HepG2 (cell line): ENCODE measurements at regions not wholly inside any gene's neighbourhood (a gene's known extent, or its start where the extent isn't known, plus 50 kb on each side); places are given as distances from the start of the nearest gene placed in this dataset.

Experiments
- ATAC-seq: fragments of 200-7000 bp; cut with Tn5 transposase; 3 replicates; pipeline ENCODE4 v1.9.1; 2020; ENCODE audit warnings: mild to moderate bottlenecking, moderate library complexity
- BruUV-seq: library from RNA; stranded (reverse); fragments of 400-500 nt; replicated peaks from 2 replicates; lab custom pipeline; 2021; lab: Mats Ljungman, UMichigan
- CTCF ChIA-PET: fragments of 300-600 bp; formaldehyde crosslinking; extraction: SDS; loops from one replicate; lab custom pipeline; 2021; ENCODE audit warnings: low total read pairs, inconsistent platforms, low intra/inter-chr PET ratio; lab: Yijun Ruan, JAX
- POLR2A ChIA-PET: fragments of 350-600 bp; sonication (Branson Sonifier 250); formaldehyde crosslinking; loops from one replicate; lab custom pipeline; 2020; ENCODE audit warnings: antibody characterized with exemption, inconsistent platforms; lab: Yijun Ruan, JAX
- DNase-seq: peaks from one replicate; pipeline ENCODE4 v3.0.0-alpha.2; 2015; ENCODE audit warnings: low spot score
- FAIRE-seq: peaks from 3 replicates; lab custom pipeline; 2011; peaks lifted over from hg19 to GRCh38; lab: Jason Lieb, UNC
- H2AFZ ChIP-seq: one replicate; pipeline ENCODE4 v1.6.1; 2011; ENCODE audit warnings: low read length, inconsistent platforms
- H3K27ac ChIP-seq: fragments of 300-600 bp; 3 replicates; pipeline ENCODE4 v1.8.0; 2011; ENCODE audit warnings: mixed run types, mild to moderate bottlenecking, mixed read lengths, low read length, inconsistent platforms; ENCODE audit not compliant: insufficient read depth; ENCODE audit errors: extremely low read length
- H3K27me3 ChIP-seq, 2 experiments: fragments of 200-600 bp in 1 of 2; 2 replicates in 1 of 2; 3 replicates in 1 of 2; pipeline versions ENCODE4 v1.6.0 to v1.8.0; 2011; ENCODE audit warnings: low read length in 2 of 2, mild to moderate bottlenecking in 2 of 2, moderate library complexity in 2 of 2, inconsistent platforms in 1 of 2; ENCODE audit not compliant: insufficient read depth in 2 of 2, control insufficient read depth in 1 of 2
- H3K36me3 ChIP-seq, 2 experiments: fragments of 200-600 bp in 1 of 2; replicated peaks in 1 of 2; 2 replicates in 1 of 2; 3 replicates in 1 of 2; pipeline versions ENCODE4 v1.5.1 to v1.8.0; 2011; ENCODE audit warnings: low read length in 2 of 2, inconsistent platforms in 1 of 2; ENCODE audit not compliant: insufficient read depth in 2 of 2, control insufficient read depth in 1 of 2
- H3K4me1 ChIP-seq: 2 replicates; pipeline ENCODE4 v1.5.1; 2012; ENCODE audit warnings: low read length, inconsistent platforms; ENCODE audit not compliant: insufficient read depth
- H3K4me2 ChIP-seq: 2 replicates; pipeline ENCODE4 v1.6.0; 2011; ENCODE audit warnings: low read depth, low read length, inconsistent platforms
- H3K4me3 ChIP-seq, 3 experiments: fragments of 200-600 bp in 1 of 3; sonication (generic), shearing (Covaris generic) in 1 of 3; replicated peaks in 1 of 3; 2 replicates each; pipeline ENCODE4 v1.5.1; 2011 to 2016; ENCODE audit warnings: low read length in 3 of 3, inconsistent platforms in 2 of 3, low read depth in 2 of 3, mild to moderate bottlenecking in 2 of 3, control low read depth in 1 of 3, mixed read lengths in 1 of 3; ENCODE audit not compliant: insufficient read depth in 1 of 3
- H3K79me2 ChIP-seq: one replicate; pipeline ENCODE4 v1.6.1; 2011; ENCODE audit warnings: low read length, inconsistent platforms; ENCODE audit not compliant: insufficient read depth
- H3K9ac ChIP-seq: 2 replicates; pipeline ENCODE4 v1.6.0; 2011; ENCODE audit warnings: mild to moderate bottlenecking, low read depth, low read length, inconsistent platforms; ENCODE audit not compliant: insufficient read depth
- H3K9me3 ChIP-seq: 2 replicates; pipeline ENCODE4 v1.5.1; 2012; ENCODE audit warnings: mild to moderate bottlenecking, low read length
- H4K20me1 ChIP-seq: 2 replicates; pipeline ENCODE4 v1.6.0; 2011; ENCODE audit warnings: inconsistent platforms, mild to moderate bottlenecking, low read length, moderate library complexity; ENCODE audit not compliant: insufficient read depth
- FOXM1 ChIP-seq: sonication (generic); formaldehyde crosslinking; IDR thresholded peaks from 2 replicates; pipeline ENCODE4 v1.5.0; 2020; ENCODE audit warnings: missing genetic modification reagents
- HMG20A ChIP-seq: IDR thresholded peaks from 2 replicates; pipeline ENCODE4 v1.6.1; 2016; ENCODE audit warnings: borderline replicate concordance
- POLR2A ChIP-seq, 2 experiments: IDR thresholded peaks; 2 replicates each; pipeline ENCODE4 v1.6.1; 2011; ENCODE audit warnings: low read depth in 2 of 2, low read length in 2 of 2, mild to moderate bottlenecking in 1 of 2, moderate library complexity in 1 of 2; ENCODE audit not compliant: insufficient read depth in 1 of 2
- SKI ChIP-seq: fragments of 450-650 bp; IDR thresholded peaks from one replicate; pipeline ENCODE4 v1.6.1; 2018; ENCODE audit warnings: mild to moderate bottlenecking; ENCODE audit not compliant: partially characterized antibody
- ZNF12 ChIP-seq: sonication (generic); formaldehyde crosslinking; IDR thresholded peaks from 2 replicates; pipeline ENCODE4 v1.5.0; 2020; ENCODE audit warnings: missing genetic modification reagents
- ZNF3 ChIP-seq: IDR thresholded peaks from 2 replicates; pipeline ENCODE4 v1.7.0; 2017; ENCODE audit warnings: inconsistent platforms
- ZNF543 ChIP-seq: sonication (generic); formaldehyde crosslinking; IDR thresholded peaks from 2 replicates; pipeline ENCODE4 v1.4.0; 2020; ENCODE audit warnings: mild to moderate bottlenecking, missing genetic modification reagents
- ZNF773 ChIP-seq: sonication (generic); formaldehyde crosslinking; IDR thresholded peaks from 2 replicates; pipeline ENCODE4 v1.4.0; 2020; ENCODE audit warnings: missing genetic modification reagents, borderline replicate concordance
- ZNF780A ChIP-seq: sonication (generic); formaldehyde crosslinking; IDR thresholded peaks from 2 replicates; pipeline ENCODE4 v1.8.0; 2022; ENCODE audit warnings: mild to moderate bottlenecking, missing genetic modification reagents, moderate library complexity
- ZNF790 ChIP-seq: sonication (generic); formaldehyde crosslinking; IDR thresholded peaks from 2 replicates; pipeline ENCODE4 v1.8.0; 2022; ENCODE audit warnings: missing genetic modification reagents, mild to moderate bottlenecking, borderline replicate concordance
- WGBS: methylation state at CpG from one replicate; pipeline ENCODE4 v1.1.6; 2017; ENCODE audit warnings: low lambda C conversion rate; 5-methylcytosine and 5-hydroxymethylcytosine counted together
- in situ Hi-C: cut with HindIII; loops from 2 replicates; pipeline ENCODE4 v1.10.0; 2017; ENCODE audit warnings: low pct_unique_long_range_greater_than_20kb; ENCODE audit not compliant: extremely low pct_ligation_motif_present
- intact Hi-C: fragments of 100-400 bp; cut with micrococcal nuclease; formaldehyde crosslinking; loops from one replicate; pipeline ENCODE4 v1.10.0; 2022; ENCODE audit not compliant: unreplicated experiment
- TF ChIP-seq, protein P1 (sequence below): sonication (generic); formaldehyde crosslinking; IDR thresholded peaks from 2 replicates; pipeline ENCODE4 v1.8.1; 2023; ENCODE audit warnings: mild to moderate bottlenecking, missing genetic modification reagents, borderline replicate concordance
- TF ChIP-seq, protein P2 (sequence below): sonication (generic); formaldehyde crosslinking; IDR thresholded peaks from 2 replicates; pipeline ENCODE4 v1.5.1; 2020; ENCODE audit warnings: mild to moderate bottlenecking, missing genetic modification reagents
- TF ChIP-seq, protein P3 (sequence below): sonication (generic); formaldehyde crosslinking; IDR thresholded peaks from 2 replicates; pipeline ENCODE4 v1.5.0; 2020; ENCODE audit warnings: mild to moderate bottlenecking, missing genetic modification reagents, borderline replicate concordance
- TF ChIP-seq, protein P4 (sequence below): sonication (generic); formaldehyde crosslinking; IDR thresholded peaks from 2 replicates; pipeline ENCODE4 v1.4.0; 2020; ENCODE audit warnings: missing genetic modification reagents, borderline replicate concordance
- TF ChIP-seq, protein P5 (sequence below): sonication (generic); formaldehyde crosslinking; IDR thresholded peaks from 2 replicates; pipeline ENCODE4 v1.4.0; 2020; ENCODE audit warnings: missing genetic modification reagents, low read depth, mild to moderate bottlenecking, borderline replicate concordance

DNA sequence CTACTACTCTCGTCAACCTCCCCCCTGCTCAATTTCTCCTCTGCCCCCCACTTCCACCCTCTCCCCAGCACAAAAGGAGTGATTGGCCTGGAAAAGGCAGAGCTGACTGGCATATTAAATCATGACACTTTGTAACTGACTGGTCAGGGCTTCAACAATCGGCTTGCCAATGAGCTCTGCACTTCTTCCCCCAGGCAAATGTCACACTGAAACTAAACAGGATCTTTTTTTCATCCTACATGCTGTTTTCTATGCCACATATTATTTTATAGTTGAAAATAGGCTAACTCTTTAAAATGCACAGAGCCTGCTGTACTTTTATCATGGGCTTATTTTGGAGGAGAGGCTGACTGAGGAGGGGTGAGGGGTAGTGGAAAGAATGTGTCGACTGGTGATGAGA is 295.2 kb downstream of the TCF7L2 start:
- in situ Hi-C loops, result no loop called here

More for the DNA sequence above, 295.2 kb downstream of the TCF7L2 start:
- no peaks in the 10 kb centered on the region for H3K4me1 ChIP-seq
- H2AFZ ChIP-seq, result no peak overlapping the region
- ChIA-PET POLR2A (no interaction called here), CTCF (no interaction called here)
- H3K36me3 ChIP-seq, result no peaks in the 10 kb centered on the region
- no peak for FAIRE-seq
- no peak for ATAC-seq
- peaks cover 2 to 14% of the 10 kb centered on the region in 2 experiments; a peak in 2 of 5 replicates for H3K27me3 ChIP-seq
- H3K9ac ChIP-seq, result no peak overlapping the region
- 6% methylated on average over 3 of the region's 3 CpGs for WGBS
- BruUV-seq, result no TSS peak
- H3K4me2 ChIP-seq, result no peak overlapping the region
- H3K79me2 ChIP-seq, result no peaks in the 10 kb centered on the region
- intact Hi-C loops, result no loop called here
- H3K9me3 ChIP-seq, result no peaks in the 10 kb centered on the region
- no peak for DNase-seq
- no peaks in the 10 kb centered on the region for H4K20me1 ChIP-seq
- H3K4me3 ChIP-seq, result no peak overlapping the region
- H3K27ac ChIP-seq, result no peak overlapping the region
- TF ChIP-seq ZNF543 (CRISPR knock-in tag) (no peak), ZNF12 (CRISPR knock-in tag) (no peak), ZNF790 (no peak), FOXM1 (no peak), HMG20A (CRISPR knock-in tag) (no peak), ZNF773 (CRISPR knock-in tag) (no peak), ZNF780A (CRISPR knock-in tag) (no peak), ZNF3 (CRISPR knock-in tag) (no peak), POLR2A (IDR thresholded peaks at IDR 0.05; ENCODE audit: insufficient read depth in 1 of 2, low read depth in 2 of 2, low read length in 2 of 2) (no peak), SKI (no peak)
- TF ChIP-seq, protein P1, sequence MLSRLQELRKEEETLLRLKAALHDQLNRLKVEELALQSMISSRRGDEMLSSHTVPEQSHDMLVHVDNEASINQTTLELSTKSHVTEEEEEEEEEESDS (CRISPR knock-in tag), result no peak
- TF ChIP-seq, protein P2, sequence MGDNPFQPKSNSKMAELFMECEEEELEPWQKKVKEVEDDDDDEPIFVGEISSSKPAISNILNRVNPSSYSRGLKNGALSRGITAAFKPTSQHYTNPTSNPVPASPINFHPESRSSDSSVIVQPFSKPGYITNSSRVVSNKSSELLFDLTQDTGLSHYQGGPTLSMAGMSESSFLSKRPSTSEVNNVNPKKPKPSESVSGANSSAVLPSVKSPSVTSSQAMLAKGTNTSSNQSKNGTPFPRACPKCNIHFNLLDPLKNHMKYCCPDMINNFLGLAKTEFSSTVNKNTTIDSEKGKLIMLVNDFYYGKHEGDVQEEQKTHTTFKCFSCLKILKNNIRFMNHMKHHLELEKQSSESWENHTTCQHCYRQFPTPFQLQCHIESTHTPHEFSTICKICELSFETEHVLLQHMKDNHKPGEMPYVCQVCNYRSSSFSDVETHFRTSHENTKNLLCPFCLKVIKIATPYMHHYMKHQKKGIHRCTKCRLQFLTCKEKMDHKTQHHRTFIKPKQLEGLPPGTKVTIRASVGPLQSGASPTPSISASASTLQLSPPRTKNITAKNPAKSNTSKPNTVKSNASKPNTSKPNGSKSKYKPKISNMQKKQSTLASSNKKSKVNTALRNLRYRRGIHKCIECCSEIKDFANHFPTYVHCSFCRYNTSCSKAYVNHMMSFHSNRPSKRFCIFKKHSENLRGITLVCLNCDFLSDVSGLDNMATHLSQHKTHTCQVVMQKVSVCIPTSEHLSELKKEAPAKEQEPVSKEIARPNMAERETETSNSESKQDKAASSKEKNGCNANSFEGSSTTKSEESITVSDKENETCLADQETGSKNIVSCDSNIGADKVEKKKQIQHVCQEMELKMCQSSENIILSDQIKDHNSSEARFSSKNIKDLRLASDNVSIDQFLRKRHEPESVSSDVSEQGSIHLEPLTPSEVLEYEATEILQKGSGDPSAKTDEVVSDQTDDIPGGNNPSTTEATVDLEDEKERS (CRISPR knock-in tag), result no peak
- TF ChIP-seq, protein P3, sequence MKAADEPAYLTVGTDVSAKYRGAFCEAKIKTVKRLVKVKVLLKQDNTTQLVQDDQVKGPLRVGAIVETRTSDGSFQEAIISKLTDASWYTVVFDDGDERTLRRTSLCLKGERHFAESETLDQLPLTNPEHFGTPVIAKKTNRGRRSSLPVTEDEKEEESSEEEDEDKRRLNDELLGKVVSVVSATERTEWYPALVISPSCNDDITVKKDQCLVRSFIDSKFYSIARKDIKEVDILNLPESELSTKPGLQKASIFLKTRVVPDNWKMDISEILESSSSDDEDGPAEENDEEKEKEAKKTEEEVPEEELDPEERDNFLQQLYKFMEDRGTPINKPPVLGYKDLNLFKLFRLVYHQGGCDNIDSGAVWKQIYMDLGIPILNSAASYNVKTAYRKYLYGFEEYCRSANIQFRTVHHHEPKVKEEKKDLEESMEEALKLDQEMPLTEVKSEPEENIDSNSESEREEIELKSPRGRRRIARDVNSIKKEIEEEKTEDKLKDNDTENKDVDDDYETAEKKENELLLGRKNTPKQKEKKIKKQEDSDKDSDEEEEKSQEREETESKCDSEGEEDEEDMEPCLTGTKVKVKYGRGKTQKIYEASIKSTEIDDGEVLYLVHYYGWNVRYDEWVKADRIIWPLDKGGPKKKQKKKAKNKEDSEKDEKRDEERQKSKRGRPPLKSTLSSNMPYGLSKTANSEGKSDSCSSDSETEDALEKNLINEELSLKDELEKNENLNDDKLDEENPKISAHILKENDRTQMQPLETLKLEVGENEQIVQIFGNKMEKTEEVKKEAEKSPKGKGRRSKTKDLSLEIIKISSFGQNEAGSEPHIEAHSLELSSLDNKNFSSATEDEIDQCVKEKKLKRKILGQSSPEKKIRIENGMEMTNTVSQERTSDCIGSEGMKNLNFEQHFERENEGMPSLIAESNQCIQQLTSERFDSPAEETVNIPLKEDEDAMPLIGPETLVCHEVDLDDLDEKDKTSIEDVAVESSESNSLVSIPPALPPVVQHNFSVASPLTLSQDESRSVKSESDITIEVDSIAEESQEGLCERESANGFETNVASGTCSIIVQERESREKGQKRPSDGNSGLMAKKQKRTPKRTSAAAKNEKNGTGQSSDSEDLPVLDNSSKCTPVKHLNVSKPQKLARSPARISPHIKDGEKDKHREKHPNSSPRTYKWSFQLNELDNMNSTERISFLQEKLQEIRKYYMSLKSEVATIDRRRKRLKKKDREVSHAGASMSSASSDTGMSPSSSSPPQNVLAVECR (CRISPR knock-in tag), result no peak
- TF ChIP-seq, protein P4, sequence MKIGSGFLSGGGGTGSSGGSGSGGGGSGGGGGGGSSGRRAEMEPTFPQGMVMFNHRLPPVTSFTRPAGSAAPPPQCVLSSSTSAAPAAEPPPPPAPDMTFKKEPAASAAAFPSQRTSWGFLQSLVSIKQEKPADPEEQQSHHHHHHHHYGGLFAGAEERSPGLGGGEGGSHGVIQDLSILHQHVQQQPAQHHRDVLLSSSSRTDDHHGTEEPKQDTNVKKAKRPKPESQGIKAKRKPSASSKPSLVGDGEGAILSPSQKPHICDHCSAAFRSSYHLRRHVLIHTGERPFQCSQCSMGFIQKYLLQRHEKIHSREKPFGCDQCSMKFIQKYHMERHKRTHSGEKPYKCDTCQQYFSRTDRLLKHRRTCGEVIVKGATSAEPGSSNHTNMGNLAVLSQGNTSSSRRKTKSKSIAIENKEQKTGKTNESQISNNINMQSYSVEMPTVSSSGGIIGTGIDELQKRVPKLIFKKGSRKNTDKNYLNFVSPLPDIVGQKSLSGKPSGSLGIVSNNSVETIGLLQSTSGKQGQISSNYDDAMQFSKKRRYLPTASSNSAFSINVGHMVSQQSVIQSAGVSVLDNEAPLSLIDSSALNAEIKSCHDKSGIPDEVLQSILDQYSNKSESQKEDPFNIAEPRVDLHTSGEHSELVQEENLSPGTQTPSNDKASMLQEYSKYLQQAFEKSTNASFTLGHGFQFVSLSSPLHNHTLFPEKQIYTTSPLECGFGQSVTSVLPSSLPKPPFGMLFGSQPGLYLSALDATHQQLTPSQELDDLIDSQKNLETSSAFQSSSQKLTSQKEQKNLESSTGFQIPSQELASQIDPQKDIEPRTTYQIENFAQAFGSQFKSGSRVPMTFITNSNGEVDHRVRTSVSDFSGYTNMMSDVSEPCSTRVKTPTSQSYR (CRISPR knock-in tag), result no peak
- TF ChIP-seq, protein P5, sequence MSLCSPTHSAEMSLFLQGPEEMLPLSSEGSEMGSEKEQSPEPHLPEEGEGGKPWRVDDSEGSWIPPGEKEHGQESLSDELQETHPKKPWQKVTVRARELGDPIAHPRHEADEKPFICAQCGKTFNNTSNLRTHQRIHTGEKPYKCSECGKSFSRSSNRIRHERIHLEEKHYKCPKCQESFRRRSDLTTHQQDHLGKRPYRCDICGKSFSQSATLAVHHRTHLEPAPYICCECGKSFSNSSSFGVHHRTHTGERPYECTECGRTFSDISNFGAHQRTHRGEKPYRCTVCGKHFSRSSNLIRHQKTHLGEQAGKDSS, result no peak
